Body of pancreas (tissue), 4 donors: ENCODE measurements at regions not wholly inside any gene's neighbourhood (a gene's known extent, or its start where the extent isn't known, plus 50 kb on each side); places are given as distances from the start of the nearest gene placed in this dataset.

Source experiments
- CTCF ChIP-seq, 7 experiments: fragments of 450-650 bp in 4 of 7; fragments of 200-600 bp in 3 of 7; sonication (generic) in 3 of 7; IDR thresholded peaks; one replicate each; pipeline ENCODE4 v1.5.1; 2016 to 2019; ENCODE audit warnings: antibody characterized with exemption in 7 of 7
- POLR2A ChIP-seq, 3 donors: fragments of 450-650 bp; IDR thresholded peaks; one replicate each; pipeline ENCODE4 v1.6.1; 2016; ENCODE audit warnings: antibody characterized with exemption in 3 of 3, mild to moderate bottlenecking in 2 of 3

GRCh38 chr2:226267516-226268289 is 531.9 kb downstream of the IRS1 start:
- TF ChIP-seq CTCF (IDR thresholded peaks at IDR 0.05), result no peak
- no peak for TF ChIP-seq POLR2A (IDR thresholded peaks at IDR 0.05)
